GM12878 (cell line): ENCODE measurements at regions not wholly inside any gene's neighbourhood (a gene's known extent, or its start where the extent isn't known, plus 50 kb on each side); places are given as distances from the start of the nearest gene placed in this dataset.
A peak's percentile ranks its signal among the peaks of the same experiment; 100 is the strongest.

Source experiments
- ATAC-seq: fragments of 200-7000 bp; cut with Tn5 transposase; 3 replicates; pipeline ENCODE4 v1.9.1; 2020; ENCODE audit warnings: mild to moderate bottlenecking, moderate library complexity
- BruUV-seq: library from RNA; stranded (reverse); fragments of 400-500 nt; replicated peaks from 2 replicates; lab custom pipeline; 2021; lab: Mats Ljungman, UMichigan
- CTCF ChIA-PET: fragments of 300-600 bp; sonication (Branson Sonifier 250); formaldehyde crosslinking; extraction: SDS; loops from one replicate; lab custom pipeline; 2021; ENCODE audit warnings: inconsistent platforms; lab: Yijun Ruan, JAX
- POLR2A ChIA-PET: fragments of 350-600 bp; formaldehyde crosslinking; extraction: SDS; loops from one replicate; lab custom pipeline; 2021; ENCODE audit warnings: inconsistent platforms; lab: Charles Lee
- RAD21 ChIA-PET: fragments of 300-600 bp; sonication (Branson Sonifier 250); formaldehyde crosslinking; loops from one replicate; lab custom pipeline; 2023; ENCODE audit warnings: antibody characterized with exemption; ENCODE audit not compliant: unreplicated experiment; lab: Charles Lee
- SMC1A ChIA-PET: fragments of 300-600 bp; sonication (Branson Sonifier 250); formaldehyde crosslinking; loops from one replicate; lab custom pipeline; 2023; ENCODE audit not compliant: unreplicated experiment, uncharacterized antibody; lab: Charles Lee
- DNase-seq: peaks from one replicate; pipeline ENCODE4 v3.0.0-alpha.2; 2011; ENCODE audit warnings: low read depth, low spot score
- FAIRE-seq: peaks from 3 replicates; lab custom pipeline; 2011; peaks lifted over from hg19 to GRCh38; lab: Jason Lieb, UNC
- H2AFZ ChIP-seq: 2 replicates; pipeline ENCODE4 v1.6.0; 2011; ENCODE audit warnings: low read depth, low read length, control low read depth; ENCODE audit not compliant: control insufficient read depth
- H3K27ac ChIP-seq: 2 replicates; pipeline ENCODE4 v1.5.1; 2011; ENCODE audit warnings: control low read depth; ENCODE audit not compliant: control insufficient read depth, insufficient read depth
- H3K27me3 ChIP-seq, 2 experiments: replicated peaks in 1 of 2; 2 replicates each; pipeline versions ENCODE4 v1.6.0 to v1.6.1; 2011; ENCODE audit warnings: low read length in 1 of 2; ENCODE audit not compliant: control insufficient read depth in 2 of 2, insufficient read depth in 2 of 2
- H3K36me3 ChIP-seq, 2 experiments: 2 replicates each; pipeline ENCODE4 v1.5.1; 2011; ENCODE audit warnings: low read length in 1 of 2; ENCODE audit not compliant: control insufficient read depth in 2 of 2, insufficient read depth in 2 of 2
- H3K4me1 ChIP-seq: 2 replicates; pipeline ENCODE4 v1.6.1; 2011; ENCODE audit warnings: mild to moderate bottlenecking, low read length, moderate library complexity, mixed read lengths; ENCODE audit not compliant: control insufficient read depth, insufficient read depth
- H3K4me2 ChIP-seq: 2 replicates; pipeline ENCODE4 v1.6.0; 2011; ENCODE audit warnings: control low read depth; ENCODE audit not compliant: control insufficient read depth, insufficient read depth
- H3K4me3 ChIP-seq: fragments of 200-600 bp; sonication (generic); 2 replicates; pipeline ENCODE4 v1.5.1; 2016
- H3K79me2 ChIP-seq: 2 replicates; pipeline ENCODE4 v1.6.0; 2011; ENCODE audit warnings: low read length; ENCODE audit not compliant: control insufficient read depth, insufficient read depth
- H3K9ac ChIP-seq: 2 replicates; pipeline ENCODE4 v1.8.0; 2011; ENCODE audit warnings: low read length, control low read depth, mixed read lengths; ENCODE audit not compliant: control insufficient read depth, insufficient read depth
- H3K9me3 ChIP-seq: replicated peaks from 3 replicates; pipeline ENCODE4 v1.5.1; 2011; ENCODE audit warnings: mild to moderate bottlenecking, low read length; ENCODE audit not compliant: control insufficient read depth, insufficient read depth
- H4K20me1 ChIP-seq: 2 replicates; pipeline ENCODE4 v1.6.0; 2011; ENCODE audit not compliant: control insufficient read depth, insufficient read depth
- ATF3 ChIP-seq: IDR thresholded peaks from 2 replicates; pipeline ENCODE4 v1.6.1; 2011; ENCODE audit warnings: low read depth, mild to moderate bottlenecking, low read length, moderate library complexity, borderline replicate concordance; ENCODE audit errors: extremely low read depth
- CEBPZ ChIP-seq: fragments of 150-350 bp; IDR thresholded peaks from 2 replicates; pipeline ENCODE4 v1.6.1; 2016; ENCODE audit warnings: low read depth, low read length
- JUNB ChIP-seq: IDR thresholded peaks from 2 replicates; pipeline ENCODE4 v1.6.1; 2016; ENCODE audit warnings: antibody characterized with exemption, mild to moderate bottlenecking
- MTA2 ChIP-seq: fragments of 450-650 bp; IDR thresholded peaks from 2 replicates; pipeline ENCODE4 v1.6.1; 2016; ENCODE audit warnings: low read depth, mild to moderate bottlenecking, moderate library complexity
- RUNX3 ChIP-seq: IDR thresholded peaks from 2 replicates; pipeline ENCODE4 v1.6.1; 2012; ENCODE audit warnings: low read length, inconsistent platforms
- SUZ12 ChIP-seq: fragments of 200-600 bp; sonication (generic); IDR thresholded peaks from one replicate; pipeline ENCODE4 v1.6.1; 2018; ENCODE audit warnings: antibody characterized with exemption, mild to moderate bottlenecking; ENCODE audit not compliant: unreplicated experiment
- WGBS: methylation state at CpG from one replicate; pipeline ENCODE4 v1.1.6; 2016; ENCODE audit warnings: low lambda C conversion rate; ENCODE audit not compliant: insufficient replicate concordance, insufficient coverage; ENCODE audit errors: missing lambda C conversion rate; 5-methylcytosine and 5-hydroxymethylcytosine counted together
- in situ Hi-C: fragments of 300-500 bp; cut with MboI; formaldehyde crosslinking; loops from 9 replicates; pipeline ENCODE4 v1.14.3; 2018; ENCODE audit warnings: mixed read lengths
- intact Hi-C: fragments of 100-400 bp; cut with micrococcal nuclease; formaldehyde crosslinking; loops from one replicate; pipeline ENCODE4 v1.14.2; 2022; ENCODE audit not compliant: unreplicated experiment

GRCh38 chr5:38124321-38124720, 134.0 kb upstream of the EGFLAM start:
- Histone ChIP-seq H3K27ac (no peak overlapping the region), H3K4me1 (no peaks in the 10 kb centered on the region), H4K20me1 (no peaks in the 10 kb centered on the region), H3K36me3 (no peaks in the 10 kb centered on the region), H3K79me2 (no peaks in the 10 kb centered on the region), H2AFZ (no peak overlapping the region), H3K4me2 (no peak overlapping the region), H3K9me3 (no peaks in the 10 kb centered on the region), H3K4me3 (no peak overlapping the region), H3K27me3 (no peaks in the 10 kb centered on the region)
- SMC1A ChIA-PET: no interaction called here
- FAIRE-seq: no peak
- in situ Hi-C loops: no loop called here
- POLR2A ChIA-PET: no interaction called here
- WGBS: 0% methylated on average over 1 of the region's 1 CpG
- RAD21 ChIA-PET: no interaction called here
- no TSS peak for BruUV-seq
- ATAC-seq: no peak
- intact Hi-C loops: no loop called here
- no peak for DNase-seq
- TF ChIP-seq SUZ12 (no peak), CEBPZ (no peak), ATF3 (no peak)
- TF ChIP-seq, all 136 proteins: peak for 0
- no peak overlapping the region for H3K9ac ChIP-seq
- CTCF ChIA-PET: no interaction called here

- RAD21 ChIA-PET: no interaction called here
- no peak overlapping the region for H3K9ac ChIP-seq
Measured at GRCh38 chr5:38121420-38121819, 136.9 kb upstream of the EGFLAM start.

More at GRCh38 chr5:38121420-38121819, 136.9 kb upstream of the EGFLAM start:
- no TSS peak for BruUV-seq
- Histone ChIP-seq H3K79me2 (no peaks in the 10 kb centered on the region), H4K20me1 (no peaks in the 10 kb centered on the region), H3K4me1 (no peaks in the 10 kb centered on the region), H3K9me3 (no peaks in the 10 kb centered on the region), H3K27ac (no peak overlapping the region), H3K36me3 (no peaks in the 10 kb centered on the region), H3K4me3 (no peak overlapping the region), H3K4me2 (no peak overlapping the region), H3K27me3 (no peaks in the 10 kb centered on the region), H2AFZ (no peak overlapping the region)
- no peak for TF ChIP-seq MTA2
- 0 out of 2 replicates have a peak, but pooled peaks have one; percentile 30 for TF ChIP-seq JUNB
- peak; percentile 15; the same call in 1 of the 2 replicates for TF ChIP-seq RUNX3
- ATAC-seq (peak; percentile 53; the same call in 2 of the 3 replicates), DNase-seq (peak; percentile 11), FAIRE-seq (no peak)
- POLR2A ChIA-PET: no interaction called here
- intact Hi-C loops (no loop called here), in situ Hi-C loops (no loop called here)
- WGBS: 43% methylated on average over 2 of the region's 2 CpGs
- SMC1A ChIA-PET: no interaction called here
- CTCF ChIA-PET: no interaction called here
